Fibroblast of lung (primary cell): ENCODE measurements at regions not wholly inside any gene's neighbourhood (a gene's known extent, or its start where the extent isn't known, plus 50 kb on each side); places are given as distances from the start of the nearest gene placed in this dataset.

Experiments used
- CTCF ChIP-seq, 2 donors: IDR thresholded peaks in 1 of 2; conservative IDR thresholded peaks in 1 of 2; 1 replicate in 1 of 2; 2 replicates in 1 of 2; pipeline ENCODE4 v1.5.1; 2011 to 2012; ENCODE audit warnings: low read length in 2 of 2, control low read depth in 1 of 2, inconsistent platforms in 1 of 2, low read depth in 1 of 2, mild to moderate bottlenecking in 1 of 2
- EZH2 ChIP-seq: IDR thresholded peaks from 2 replicates; pipeline ENCODE4 v1.5.1; 2012; ENCODE audit warnings: low read length, control low read depth, mild to moderate bottlenecking; ENCODE audit errors: missing control alignments

GRCh38 chr1:198922638-198923430 lies 284.0 kb downstream of the PTPRC start:
- TF ChIP-seq CTCF (conservative IDR thresholded peaks at IDR 0.05 in 1 of 2, IDR thresholded peaks at IDR 0.05 in 1 of 2; ENCODE audit: low read depth in 1 of 2, low read length in 2 of 2) (no peak), EZH2 (no peak)
